ENCODE measurements at regions not wholly inside any gene's neighbourhood (a gene's known extent, or its start where the extent isn't known, plus 50 kb on each side); places are given as distances from the start of the nearest gene placed in this dataset.
"Not testable (repeated sequence)": the region's sequence is repeated elsewhere in the genome, so short reads cannot be mapped to it uniquely, and the experiment has no call there.

- peak in 1 of 2 donors; percentile 50 for DNase-seq (ENCODE audit: low read depth in 2 of 2)
Observed at GRCh38 chr4:131610517-131610916, 1538.6 kb upstream of the PCDH10 start.

DNA sequence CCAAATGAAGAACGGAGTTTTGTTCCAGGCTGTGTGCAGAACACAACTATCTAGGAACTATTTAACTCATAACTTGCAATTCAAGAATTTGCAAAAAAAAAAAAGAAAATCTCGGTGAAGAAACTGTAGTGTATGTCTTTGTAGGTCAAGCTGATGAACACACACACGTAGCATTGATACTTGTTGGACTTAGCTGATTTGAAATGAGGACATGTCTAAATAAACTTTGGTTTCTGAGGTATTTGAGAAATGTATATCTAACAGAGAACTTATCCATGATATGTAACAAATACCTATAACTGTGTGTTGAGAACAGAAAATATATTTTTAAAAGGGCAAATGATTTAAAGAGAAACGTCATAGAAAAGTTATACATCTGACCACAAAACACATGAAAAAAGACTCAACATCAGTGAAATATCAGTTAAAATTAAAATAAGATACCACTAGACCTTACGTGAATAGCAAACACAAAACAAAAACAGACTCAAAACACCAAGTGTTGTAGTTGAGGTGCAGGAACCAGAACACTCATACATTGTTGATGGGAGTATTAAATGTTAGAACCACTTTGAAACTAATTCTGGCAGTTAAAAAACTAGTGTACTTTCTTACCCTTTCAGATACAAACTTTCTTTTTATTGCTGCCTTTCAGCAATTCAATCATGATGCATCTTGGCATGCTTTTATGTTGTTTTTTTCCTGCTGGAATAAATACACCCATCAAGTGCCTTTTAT, 1535.8 kb upstream of the PCDH10 start:
- no peak for DNase-seq (ENCODE audit: low read depth in 2 of 2)

GRCh38 chr4:131613824-131614216, 1535.3 kb upstream of the PCDH10 start:
- no peak for DNase-seq (ENCODE audit: low read depth in 2 of 2)

DNA sequence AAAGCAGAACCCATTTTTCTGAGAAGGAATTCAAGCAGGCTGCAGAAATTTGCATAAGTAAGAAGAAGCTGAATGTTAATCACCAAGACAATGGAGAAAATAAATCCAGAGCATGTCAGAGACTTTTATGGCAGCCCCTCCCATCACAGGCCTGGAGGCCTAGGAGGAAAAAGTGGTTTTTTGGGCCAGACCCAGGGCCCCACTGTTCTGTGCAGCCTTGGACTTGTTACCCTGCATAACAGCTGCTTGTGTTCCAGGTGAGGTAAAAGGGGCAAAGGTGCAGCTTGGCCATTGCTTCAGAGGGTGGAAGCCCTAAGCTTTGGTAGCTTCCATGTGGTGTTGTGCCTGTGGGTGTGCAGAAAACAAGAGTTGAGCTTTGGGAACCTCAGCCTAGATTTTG, 1516.2 kb upstream of the PCDH10 start:
- no peak for DNase-seq (ENCODE audit: low read depth in 2 of 2)

GRCh38 chr4:131635191-131635590, 1513.9 kb upstream of the PCDH10 start:
- DNase-seq (ENCODE audit: low read depth in 2 of 2), result no peak

DNA sequence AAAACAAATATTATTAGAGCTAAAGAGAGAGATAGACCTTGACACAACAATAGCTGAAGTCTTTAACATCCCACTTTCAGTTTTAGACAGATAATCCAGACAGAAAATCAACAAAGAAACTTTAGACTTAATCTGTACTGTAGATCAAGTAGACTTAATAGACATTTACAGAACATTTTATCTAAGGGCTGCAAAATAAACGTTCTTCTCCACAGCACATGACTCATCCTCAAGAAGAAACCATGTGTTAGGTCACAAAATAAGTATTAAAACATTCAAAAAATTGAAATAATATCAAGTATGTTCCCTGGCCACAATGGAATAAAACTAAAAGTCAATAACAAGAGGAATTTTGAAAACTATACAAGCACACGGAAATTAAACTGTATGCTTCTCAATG, 1510.3 kb upstream of the PCDH10 start:
- no peak for DNase-seq (ENCODE audit: low read depth in 2 of 2)

- DNase-seq (ENCODE audit: low read depth in 2 of 2), result peak in 1 of 2 donors; percentile 33
Observed at GRCh38 chr4:131644619-131645018, 1504.5 kb upstream of the PCDH10 start.

GRCh38 chr4:131649227-131649626, 1499.9 kb upstream of the PCDH10 start:
- DNase-seq (ENCODE audit: low read depth in 2 of 2), result no peak

GRCh38 chr4:131650951-131651350, 1498.1 kb upstream of the PCDH10 start:
- no peak for DNase-seq (ENCODE audit: low read depth in 2 of 2)

DNA sequence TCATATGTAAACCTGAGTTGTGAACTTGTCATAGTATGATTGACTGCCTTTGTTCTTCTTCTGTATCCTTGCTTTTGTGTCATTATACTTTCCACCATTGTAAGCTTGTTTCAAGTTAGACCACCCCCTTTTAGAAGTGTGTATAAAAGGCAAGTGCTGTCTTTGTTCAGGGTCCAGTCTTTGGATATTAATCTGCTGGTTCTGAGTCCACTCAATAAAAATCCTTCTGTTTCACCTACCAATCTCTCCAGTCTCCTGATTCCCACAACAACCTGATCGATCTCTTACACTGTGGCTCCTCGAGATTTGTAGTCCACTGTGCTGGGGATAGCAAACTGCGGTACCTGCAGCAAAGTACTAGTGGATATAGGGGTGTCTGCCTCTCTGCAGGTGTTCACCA, 1465.8 kb upstream of the PCDH10 start:
- not testable (repeated sequence) for DNase-seq (ENCODE audit: low read depth in 2 of 2)

DNA sequence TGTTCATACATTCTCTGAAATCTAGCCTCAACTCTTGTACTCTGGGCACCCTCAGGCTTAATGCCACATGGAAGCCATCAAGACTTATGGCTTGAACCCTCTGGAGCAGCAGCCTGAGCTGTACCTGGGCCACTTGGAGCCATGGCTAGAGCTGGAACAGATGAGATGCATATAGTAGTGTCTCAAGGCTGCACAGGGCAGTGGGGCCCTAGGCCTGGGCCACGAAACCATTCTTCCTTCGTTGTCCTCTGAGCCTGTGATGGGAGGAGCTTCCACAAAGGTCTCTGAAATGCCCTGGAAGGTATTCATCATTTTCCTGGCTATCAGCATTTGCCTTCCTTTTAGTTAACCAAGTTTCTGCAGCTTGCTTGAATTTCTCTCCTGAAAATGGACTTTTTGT, 1427.2 kb upstream of the PCDH10 start:
- DNase-seq (ENCODE audit: low read depth in 2 of 2), result no peak

GRCh38 chr4:131723069-131723468, 1426.0 kb upstream of the PCDH10 start:
- DNase-seq (ENCODE audit: low read depth in 2 of 2), result not testable (repeated sequence)

DNA sequence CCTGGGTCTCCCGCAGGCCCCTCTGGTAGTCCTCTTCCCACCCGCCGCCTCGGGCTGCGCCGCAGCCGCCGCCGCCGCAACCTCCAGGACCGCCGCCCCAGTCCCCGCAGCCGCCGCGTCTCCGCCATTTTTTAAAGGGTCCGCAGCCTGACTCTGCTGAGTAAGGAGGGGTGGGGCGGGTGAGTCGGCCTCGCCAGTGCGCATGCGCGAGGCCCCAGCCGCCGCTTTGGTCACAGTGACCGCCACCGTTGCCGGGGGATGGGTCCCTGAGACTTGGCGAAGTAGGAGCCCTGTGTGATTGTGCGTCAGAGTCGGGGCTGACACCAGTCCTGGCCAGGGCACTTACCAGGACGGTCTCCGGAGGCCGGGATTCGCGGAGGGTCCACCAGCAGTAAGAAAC, 1424.2 kb upstream of the PCDH10 start:
- peak in 1 of 2 donors; percentile 59 for DNase-seq (ENCODE audit: low read depth in 2 of 2)

DNA sequence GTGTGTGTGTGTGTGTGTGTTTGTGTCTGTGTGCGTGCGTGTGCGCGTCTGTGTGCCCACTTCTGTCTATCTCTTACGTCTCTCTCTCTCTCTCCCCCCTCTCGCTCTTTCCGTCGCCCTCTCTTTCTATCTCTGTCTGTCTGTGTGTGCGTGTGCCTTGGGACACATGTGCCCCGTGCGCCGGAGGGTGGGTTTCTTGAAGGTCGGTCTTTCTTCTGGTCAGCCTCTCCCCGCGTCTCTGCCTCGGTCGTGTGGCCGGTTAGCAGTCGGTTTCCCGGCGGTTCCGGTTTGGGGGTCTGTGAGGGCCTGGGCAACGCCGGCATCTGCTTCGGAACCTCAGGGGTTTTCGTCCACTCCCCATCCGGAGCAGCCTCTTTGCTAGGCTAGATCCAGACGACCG, 1423.6 kb upstream of the PCDH10 start:
- DNase-seq (ENCODE audit: low read depth in 2 of 2), result not testable (repeated sequence)

GRCh38 chr4:131726940-131727339, 1422.2 kb upstream of the PCDH10 start:
- DNase-seq (ENCODE audit: low read depth in 2 of 2), result not testable (repeated sequence)

DNA sequence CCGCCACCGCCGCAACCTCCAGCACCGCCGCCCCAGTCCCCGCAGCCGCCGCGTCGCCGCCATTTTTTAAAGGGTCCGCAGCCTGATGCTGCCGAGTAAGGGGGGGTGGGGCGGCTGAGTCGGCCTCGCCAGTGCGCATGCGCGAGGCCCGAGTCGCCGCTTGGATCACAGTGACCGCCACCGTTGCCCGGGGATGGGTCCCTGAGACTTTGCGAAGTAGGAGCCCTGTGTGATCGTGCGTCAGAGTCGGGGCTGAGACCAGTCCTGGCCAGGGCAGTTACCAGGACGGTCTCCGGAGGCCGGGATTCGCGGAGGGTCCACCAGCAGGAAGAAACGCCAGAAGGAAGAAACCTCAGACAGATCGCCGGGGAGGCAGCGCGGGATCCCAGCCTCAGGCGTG, 1421.7 kb upstream of the PCDH10 start:
- DNase-seq (ENCODE audit: low read depth in 2 of 2), result not testable (repeated sequence)

- not testable (repeated sequence) for DNase-seq (ENCODE audit: low read depth in 2 of 2)
Observed at GRCh38 chr4:131729205-131729604, 1419.9 kb upstream of the PCDH10 start.

DNA sequence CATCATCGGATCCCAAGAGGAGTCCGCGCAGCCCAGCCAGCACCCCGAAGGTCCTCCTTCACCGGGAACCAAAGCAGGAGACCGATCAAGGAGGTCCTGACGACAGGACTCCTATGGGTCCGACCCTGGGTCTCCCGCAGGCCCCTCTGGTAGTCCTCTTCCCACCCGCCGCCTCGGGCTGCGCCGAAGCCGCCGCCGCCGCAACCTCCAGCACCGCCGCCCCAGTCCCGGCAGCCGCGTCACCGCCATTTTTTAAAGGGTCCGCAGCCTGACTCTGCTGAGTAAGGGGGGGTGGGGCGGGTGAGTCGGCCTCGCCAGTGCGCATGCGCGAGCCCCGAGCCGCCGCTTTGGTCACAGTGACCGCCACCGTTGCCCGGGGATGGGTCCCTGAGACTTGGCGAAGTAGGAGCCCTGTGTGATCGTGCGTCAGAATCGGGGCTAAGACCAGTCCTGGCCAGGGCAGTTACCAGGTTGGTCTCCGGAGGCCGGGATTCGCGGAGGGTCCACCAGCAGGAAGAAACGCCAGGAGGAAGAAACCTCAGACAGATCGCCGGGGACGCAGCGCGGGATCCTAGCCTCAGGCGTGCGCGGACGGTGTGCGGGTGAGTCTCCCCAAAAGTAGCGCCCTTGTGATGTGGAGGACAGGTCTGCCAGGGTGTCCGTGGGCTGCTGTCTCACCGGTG, 1419.2 kb upstream of the PCDH10 start:
- peak in 1 of 2 donors; percentile 0 for DNase-seq (ENCODE audit: low read depth in 2 of 2)

DNA sequence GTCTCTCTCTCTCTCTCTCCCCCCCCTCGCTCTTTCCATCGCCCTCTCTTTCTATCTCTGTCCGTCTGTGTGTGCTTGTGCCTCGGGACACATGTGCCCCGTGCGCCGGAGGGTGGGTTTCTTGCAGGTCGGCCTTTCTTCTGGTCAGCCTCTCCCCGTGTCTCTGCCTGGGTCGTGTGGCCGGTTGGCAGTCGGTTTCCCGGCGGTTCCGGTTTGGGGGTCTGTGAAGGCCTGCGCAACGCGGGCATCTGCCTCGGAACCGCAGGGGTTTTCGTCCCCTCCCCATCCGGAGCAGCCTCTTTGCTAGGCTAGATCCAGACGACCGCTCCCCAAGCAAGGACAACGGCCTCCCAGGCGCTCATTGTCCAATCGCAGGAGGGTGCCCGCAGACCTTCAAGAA, 1418.5 kb upstream of the PCDH10 start:
- DNase-seq (ENCODE audit: low read depth in 2 of 2), result not testable (repeated sequence)

DNA sequence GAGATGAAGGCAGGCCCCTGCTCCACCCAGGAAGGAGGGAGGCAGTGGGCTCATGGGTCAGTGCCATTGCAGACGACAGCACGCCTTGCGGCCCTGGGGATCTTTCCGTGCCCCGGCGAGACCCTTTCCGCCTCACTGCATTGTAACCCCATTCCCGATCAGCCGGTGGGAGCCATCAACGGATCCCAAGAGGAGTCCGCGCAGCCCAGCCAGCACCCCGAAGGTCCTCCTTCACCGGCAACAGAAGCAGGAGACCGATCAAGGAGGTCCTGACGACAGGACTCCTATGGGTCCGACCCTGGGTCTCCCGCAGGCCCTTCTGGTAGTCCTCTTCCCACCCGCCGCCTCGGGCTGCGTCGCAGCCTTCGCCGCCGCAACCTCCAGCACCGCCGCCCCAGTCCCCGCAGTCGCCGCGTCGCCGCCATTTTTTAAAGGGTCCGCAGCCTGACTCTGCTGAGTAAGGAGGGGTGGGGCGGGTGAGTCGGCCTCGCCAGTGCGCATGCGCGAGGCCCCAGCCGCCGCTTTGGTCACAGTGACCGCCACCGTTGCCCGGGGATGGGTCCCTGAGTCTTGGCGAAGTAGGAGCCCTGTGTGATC, 1417.0 kb upstream of the PCDH10 start:
- DNase-seq (ENCODE audit: low read depth in 2 of 2), result not testable (repeated sequence)

GRCh38 chr4:131734321-131734720, 1414.8 kb upstream of the PCDH10 start:
- DNase-seq (ENCODE audit: low read depth in 2 of 2), result not testable (repeated sequence)

DNA sequence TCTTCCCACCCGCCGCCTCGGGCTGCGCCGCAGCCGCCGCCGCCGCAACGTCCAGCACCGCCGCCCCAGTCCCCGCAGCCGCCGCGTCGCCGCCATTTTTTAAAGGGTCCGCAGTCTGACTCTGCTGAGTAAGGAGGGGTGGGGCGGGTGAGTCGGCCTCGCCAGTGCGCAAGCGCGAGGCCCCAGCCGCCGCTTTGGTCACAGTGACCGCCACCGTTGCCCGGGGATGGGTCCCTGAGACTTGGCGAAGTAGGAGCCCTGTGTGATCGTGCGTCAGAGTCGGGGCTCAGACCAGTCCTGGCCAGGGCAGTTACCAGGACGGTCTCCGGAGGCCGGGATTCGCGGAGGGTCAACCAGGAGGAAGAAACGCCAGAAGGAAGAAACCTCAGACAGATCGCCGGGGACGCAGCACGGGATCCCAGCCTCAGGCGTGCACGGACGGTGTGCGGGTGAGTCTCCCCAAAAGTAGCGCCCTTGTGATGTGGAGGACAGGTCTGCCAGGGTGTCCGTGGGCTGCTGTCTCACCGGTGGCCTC, 1414.2 kb upstream of the PCDH10 start:
- DNase-seq (ENCODE audit: low read depth in 2 of 2), result not testable (repeated sequence)

All from lung microvascular endothelial cell (primary cell).